PFSK-1 (cell line): ENCODE measurements at regions not wholly inside any gene's neighbourhood (a gene's known extent, or its start where the extent isn't known, plus 50 kb on each side); places are given as distances from the start of the nearest gene placed in this dataset.

ENCODE experiments used
- POLR2AphosphoS5 ChIP-seq: IDR thresholded peaks from 2 replicates; pipeline ENCODE4 v1.6.1; 2012; ENCODE audit warnings: low read depth, mild to moderate bottlenecking, control low read depth, low read length, moderate library complexity
- TAF1 ChIP-seq: IDR thresholded peaks from 2 replicates; pipeline ENCODE4 v1.6.1; 2012; ENCODE audit warnings: low read length, control low read depth, borderline replicate concordance; ENCODE audit not compliant: insufficient read depth

DNA sequence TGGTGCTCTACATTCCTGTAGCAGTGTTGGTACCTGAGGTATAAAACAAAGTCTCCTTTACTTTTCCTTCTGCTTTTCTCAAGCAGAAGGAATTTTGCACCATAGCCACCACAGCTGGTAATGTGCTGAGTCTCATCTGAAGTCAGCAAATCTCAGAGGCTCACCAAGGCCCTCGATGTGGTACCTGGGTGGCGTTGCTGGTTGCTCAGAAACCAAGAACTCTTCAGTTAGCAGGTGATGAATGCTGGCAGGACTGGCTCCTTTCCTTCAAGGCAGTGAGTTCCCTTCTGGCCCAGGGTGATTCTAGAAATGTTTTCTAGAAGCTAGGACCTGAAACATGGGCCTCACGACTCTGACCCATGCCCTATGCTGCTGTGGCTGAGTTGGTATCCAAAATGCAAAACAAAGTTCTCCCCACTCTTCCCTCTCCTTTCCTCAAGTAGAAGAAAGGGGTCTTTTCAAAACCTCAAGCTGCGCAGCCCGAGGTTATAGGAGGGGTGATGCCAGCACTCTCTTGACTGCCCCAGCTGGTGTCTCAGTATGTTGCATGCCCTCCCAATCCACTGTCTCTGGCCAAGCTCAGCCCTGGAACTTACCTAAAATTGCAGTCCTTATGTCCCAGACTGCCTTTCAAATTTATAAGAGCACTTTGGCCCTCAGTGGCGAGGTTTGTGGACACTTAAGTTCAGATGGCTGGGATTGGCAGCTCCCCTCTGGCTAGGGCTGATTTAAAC is 592.3 kb downstream of the FRK start:
- TF ChIP-seq TAF1 = no peak
- no peak for TF ChIP-seq POLR2AphosphoS5
